RWPE1 (cell line): ENCODE measurements at regions not wholly inside any gene's neighbourhood (a gene's known extent, or its start where the extent isn't known, plus 50 kb on each side); places are given as distances from the start of the nearest gene placed in this dataset.

ENCODE experiments used
- CTCF ChIA-PET: fragments of 350-600 bp; sonication (Branson Sonifier 250); formaldehyde crosslinking; extraction: SDS; loops from one replicate; lab custom pipeline; 2021; lab: Yijun Ruan, JAX
- POLR2A ChIA-PET: fragments of 400-600 bp; formaldehyde crosslinking; extraction: SDS; loops from one replicate; lab custom pipeline; 2020; ENCODE audit warnings: antibody characterized with exemption; ENCODE audit not compliant: low non-redundant PET; lab: Yijun Ruan, JAX
- DNase-seq: peaks from one replicate; pipeline ENCODE4 v3.0.0; 2012; ENCODE audit warnings: low spot score
- H3K27ac ChIP-seq: fragments of 450-650 bp; 2 replicates; pipeline ENCODE4 v1.5.1; 2017
- TF ChIP-seq, protein P1 (sequence below): fragments of 450-650 bp; conservative IDR thresholded peaks from 2 replicates; pipeline ENCODE4 v1.5.1; 2017; ENCODE audit warnings: low read depth, mild to moderate bottlenecking

DNA sequence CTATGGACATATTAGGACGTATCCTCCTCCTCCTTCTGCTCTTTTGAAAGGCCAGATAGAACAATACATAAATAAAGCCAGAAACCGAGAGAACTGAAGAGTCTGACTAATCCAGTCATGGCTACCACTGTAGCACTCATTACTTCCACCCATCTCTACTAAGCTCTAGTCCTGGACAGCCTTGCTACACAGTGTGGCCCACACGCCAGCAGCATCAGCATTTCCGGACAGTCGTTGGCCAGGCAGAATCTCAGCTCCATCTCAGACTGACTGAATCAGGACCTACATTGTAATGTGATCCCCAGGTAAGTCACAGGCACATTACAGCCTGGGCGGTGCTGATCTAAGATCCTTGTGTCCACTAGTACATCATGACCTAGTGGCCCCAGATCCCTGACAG is 182.9 kb downstream of the DRD1 start:
- no peak for DNase-seq
- TF ChIP-seq, protein P1, sequence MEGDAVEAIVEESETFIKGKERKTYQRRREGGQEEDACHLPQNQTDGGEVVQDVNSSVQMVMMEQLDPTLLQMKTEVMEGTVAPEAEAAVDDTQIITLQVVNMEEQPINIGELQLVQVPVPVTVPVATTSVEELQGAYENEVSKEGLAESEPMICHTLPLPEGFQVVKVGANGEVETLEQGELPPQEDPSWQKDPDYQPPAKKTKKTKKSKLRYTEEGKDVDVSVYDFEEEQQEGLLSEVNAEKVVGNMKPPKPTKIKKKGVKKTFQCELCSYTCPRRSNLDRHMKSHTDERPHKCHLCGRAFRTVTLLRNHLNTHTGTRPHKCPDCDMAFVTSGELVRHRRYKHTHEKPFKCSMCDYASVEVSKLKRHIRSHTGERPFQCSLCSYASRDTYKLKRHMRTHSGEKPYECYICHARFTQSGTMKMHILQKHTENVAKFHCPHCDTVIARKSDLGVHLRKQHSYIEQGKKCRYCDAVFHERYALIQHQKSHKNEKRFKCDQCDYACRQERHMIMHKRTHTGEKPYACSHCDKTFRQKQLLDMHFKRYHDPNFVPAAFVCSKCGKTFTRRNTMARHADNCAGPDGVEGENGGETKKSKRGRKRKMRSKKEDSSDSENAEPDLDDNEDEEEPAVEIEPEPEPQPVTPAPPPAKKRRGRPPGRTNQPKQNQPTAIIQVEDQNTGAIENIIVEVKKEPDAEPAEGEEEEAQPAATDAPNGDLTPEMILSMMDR: no peak
- ChIA-PET CTCF (no interaction called here), POLR2A (no interaction called here)
- no peak overlapping the region for H3K27ac ChIP-seq

DNA sequence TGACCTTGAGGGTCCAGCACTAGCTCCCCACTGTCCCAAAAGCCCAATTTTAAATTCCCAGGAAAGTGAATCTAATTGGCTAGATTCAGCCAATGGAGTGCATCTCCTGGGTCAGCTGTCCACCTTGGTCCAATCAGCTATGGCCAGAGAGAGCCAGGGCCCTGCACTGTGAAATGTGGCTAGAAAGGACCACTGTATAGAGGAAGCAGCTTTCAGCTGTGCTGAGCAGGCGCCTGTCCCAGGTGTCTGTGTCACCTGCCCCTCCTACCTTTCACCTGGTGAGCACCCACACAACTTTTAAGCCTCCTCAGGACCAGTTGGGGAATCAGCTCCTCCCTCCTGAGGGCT is 186.2 kb downstream of the DRD1 start:
- ChIA-PET POLR2A (no interaction called here), CTCF (interaction anchor here (0.7 to 0.8 kb wide), 2 partner anchors 103 to 207 kb away, joined by 3 to 5 read pairs; no protein-coding TSS in a partner anchor)
- TF ChIP-seq, protein P1: no peak
- DNase-seq: no peak
- no peak overlapping the region for H3K27ac ChIP-seq

DNA sequence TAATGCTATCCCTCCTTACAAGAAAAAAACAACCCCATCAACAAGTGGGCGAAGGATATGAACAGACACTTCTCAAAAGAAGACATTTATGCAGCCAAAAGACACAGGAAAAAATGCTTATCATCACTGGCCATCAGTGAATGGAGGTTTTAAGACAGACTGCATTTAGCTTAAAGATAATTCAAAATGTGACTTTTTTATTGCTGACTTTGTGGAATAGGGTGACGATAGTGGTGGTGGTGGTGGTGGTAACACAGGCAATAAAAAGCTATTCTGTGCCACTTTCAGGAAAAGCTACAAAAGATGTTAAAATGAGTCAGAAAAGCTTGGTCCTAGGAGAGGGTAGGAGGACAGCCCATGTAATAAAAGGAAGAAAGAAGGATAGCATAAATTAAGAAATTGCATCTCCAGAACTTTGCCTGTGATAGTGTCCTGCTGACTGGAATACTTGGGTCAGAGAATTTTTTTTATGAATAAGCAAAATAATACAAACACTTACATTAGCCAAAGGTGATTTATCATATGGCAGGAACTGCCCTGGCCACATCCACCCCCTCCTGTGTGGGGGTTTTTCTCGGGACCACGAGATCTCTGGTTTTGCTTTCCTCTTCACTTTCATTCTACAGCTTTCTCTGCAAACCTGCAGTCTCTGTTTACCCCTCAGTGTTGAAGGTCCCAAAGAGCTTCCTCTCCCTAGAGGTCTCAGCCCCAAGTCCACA is 186.7 kb downstream of the DRD1 start:
- ChIA-PET POLR2A (no interaction called here), CTCF (interaction anchor here (0.7 to 0.8 kb wide), 2 partner anchors 103 to 143 kb away, joined by 4 to 5 read pairs; no protein-coding TSS in a partner anchor)
- no peak for DNase-seq
- no peak overlapping the region for H3K27ac ChIP-seq
- TF ChIP-seq, protein P1: no peak

DNA sequence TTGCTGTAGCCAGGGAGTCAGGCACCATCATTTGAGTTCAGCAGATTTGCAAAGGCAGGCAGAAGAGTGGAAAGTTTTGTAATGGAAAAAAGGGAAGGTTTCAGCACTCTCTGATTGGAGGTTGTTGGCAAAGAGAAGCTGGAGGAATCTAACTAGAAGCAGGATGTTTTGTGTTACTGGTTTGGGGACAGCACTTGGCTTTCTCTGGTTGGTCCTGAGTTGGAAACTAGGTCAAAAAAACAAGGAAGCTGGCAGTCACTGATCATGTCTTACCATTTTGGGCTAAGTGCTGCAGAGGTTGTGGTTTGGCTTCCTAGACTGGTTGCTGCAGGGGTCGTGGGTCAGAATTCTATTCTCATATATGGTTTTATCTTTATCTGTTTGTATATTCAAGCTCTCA is 189.8 kb downstream of the DRD1 start:
- POLR2A ChIA-PET: no interaction called here
- TF ChIP-seq, protein P1: no peak
- no peak overlapping the region for H3K27ac ChIP-seq
- CTCF ChIA-PET: interaction anchor here (0.7 kb wide), 1 partner anchor 303 kb away, joined by 3 read pairs; no protein-coding TSS in a partner anchor
- no peak for DNase-seq

DNA sequence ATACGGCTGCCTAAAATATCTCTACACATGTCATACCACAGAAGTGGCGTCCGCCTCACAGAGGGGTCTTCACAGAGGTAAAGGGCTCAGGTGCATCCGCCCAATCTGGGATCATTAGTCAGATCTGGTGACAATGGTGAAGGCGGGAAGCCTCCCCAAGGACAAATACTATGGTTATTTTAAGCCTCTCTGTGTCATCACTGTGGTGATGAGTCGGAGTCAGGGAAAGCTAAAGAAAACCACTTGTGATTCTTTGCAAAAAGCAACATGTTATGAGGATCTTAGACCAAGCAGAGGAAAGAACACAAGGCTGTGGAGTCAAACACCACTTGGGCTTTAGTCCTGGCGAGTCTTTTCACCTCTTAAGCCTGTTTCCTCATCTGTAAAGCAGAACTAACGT is 190.4 kb downstream of the DRD1 start:
- H3K27ac ChIP-seq: no peak overlapping the region
- ChIA-PET CTCF (interaction anchor here (0.7 kb wide), 1 partner anchor 302 kb away, joined by 3 read pairs; no protein-coding TSS in a partner anchor), POLR2A (no interaction called here)
- no peak for DNase-seq
- TF ChIP-seq, protein P1: no peak

DNA sequence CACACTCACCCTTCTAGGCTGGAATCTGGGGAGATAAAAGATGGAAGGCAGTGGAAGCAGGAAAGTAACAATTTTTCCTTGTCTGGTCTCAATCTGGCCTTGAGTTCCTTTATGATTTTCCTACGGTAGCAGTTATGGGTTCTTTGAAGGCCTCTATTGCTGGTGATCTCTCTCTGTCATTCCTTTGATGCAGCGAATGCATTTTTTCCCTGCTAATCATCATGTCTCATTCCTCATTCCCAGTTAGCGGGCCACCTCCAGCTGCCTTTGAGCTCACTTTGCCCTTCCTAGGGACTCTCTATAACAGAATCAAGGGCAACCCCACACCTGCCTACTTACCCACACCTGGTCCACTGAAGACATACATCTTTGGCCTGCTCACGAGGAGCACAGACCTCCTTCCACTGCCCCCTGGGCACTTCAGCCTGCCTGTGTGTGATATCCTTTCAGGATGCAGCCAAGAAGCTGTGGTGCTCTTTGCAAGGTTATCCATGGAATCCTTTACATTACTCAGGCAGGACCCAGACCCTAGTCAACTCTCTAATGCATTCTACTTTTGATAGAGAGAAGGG is 191.7 kb downstream of the DRD1 start:
- CTCF ChIA-PET: no interaction called here
- no peak for DNase-seq
- TF ChIP-seq, protein P1: no peak
- POLR2A ChIA-PET: no interaction called here
- no peak overlapping the region for H3K27ac ChIP-seq
